Activated CD8-positive, alpha-beta memory T cell treated with anti-CD3 and anti-CD28 coated beads for 4 hours (primary cell): ENCODE measurements at regions not wholly inside any gene's neighbourhood (a gene's known extent, or its start where the extent isn't known, plus 50 kb on each side); places are given as distances from the start of the nearest gene placed in this dataset.

Experiments used
- DNase-seq, 2 donors: peaks; one replicate each; pipeline ENCODE4 v3.0.0-alpha.2; 2020; ENCODE audit warnings: low read depth in 2 of 2

DNA sequence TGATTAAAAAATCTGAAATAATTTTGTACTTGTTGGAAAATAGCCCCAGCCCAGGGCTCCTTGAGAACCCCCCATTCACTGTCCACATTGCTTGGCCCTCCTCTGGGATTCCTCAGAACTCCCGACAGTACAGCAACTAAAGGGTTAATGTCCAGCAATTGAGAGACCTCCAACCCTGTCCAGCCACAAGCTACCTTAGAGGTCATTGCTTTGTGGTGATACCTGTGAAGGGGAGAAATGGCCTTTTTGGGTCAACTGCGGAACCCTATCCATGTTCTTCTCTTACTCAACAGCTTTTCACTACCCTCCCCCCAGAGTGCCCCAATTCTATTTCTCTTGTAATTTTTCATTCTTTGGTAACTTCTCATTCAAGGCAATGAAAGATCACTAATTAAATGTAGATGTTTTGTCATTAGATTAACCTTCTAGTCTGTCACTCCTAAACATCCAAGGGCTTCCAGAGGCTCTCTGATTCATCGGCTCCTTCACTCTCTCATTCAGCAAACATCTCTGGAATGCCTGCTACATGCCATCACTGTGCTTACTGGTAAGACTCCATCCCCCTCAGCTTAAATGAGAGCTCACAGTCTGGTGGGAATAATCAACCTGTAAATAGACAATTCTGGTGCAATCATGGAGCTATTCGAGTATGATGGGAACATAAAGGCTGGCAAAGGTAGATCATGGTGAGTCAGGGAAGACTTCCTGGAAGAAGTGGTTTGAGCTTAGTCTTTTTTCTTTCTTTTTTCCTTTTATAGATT lies 241.4 kb upstream of the PGRMC2 start:
- DNase-seq, result no peak

GRCh38 chr4:128527946-128528576 lies 240.4 kb upstream of the PGRMC2 start:
- DNase-seq, result no peak

GRCh38 chr4:128527351-128527750 lies 239.7 kb upstream of the PGRMC2 start:
- DNase-seq, result no peak

- DNase-seq, result no peak
Observed at GRCh38 chr4:128525992-128526630, 238.5 kb upstream of the PGRMC2 start.

- DNase-seq, result no peak
Observed at GRCh38 chr4:128525387-128525786, 237.8 kb upstream of the PGRMC2 start.

GRCh38 chr4:128524311-128524710 lies 236.7 kb upstream of the PGRMC2 start:
- DNase-seq, result no peak

- DNase-seq, result no peak
Observed at GRCh38 chr4:128521648-128522111, 234.1 kb upstream of the PGRMC2 start.

DNA sequence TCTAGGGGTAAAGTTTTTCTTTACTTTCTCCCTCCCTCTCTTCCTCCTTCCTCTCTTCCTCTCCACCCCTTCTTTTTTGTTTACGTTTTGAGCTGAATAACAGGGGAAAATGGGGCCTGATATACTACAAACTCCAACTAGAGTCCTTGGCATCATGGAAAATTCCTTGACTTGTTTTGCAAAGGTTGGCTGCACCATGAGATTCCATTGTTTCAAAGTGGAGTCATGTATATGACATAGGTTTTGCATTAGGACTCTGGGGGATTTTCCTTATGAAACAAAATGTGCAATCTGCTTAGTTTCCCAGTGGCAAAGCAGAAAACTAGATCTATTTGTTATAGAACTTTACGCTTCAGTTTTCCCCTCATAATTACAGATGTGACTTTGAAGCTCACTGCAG lies 233.5 kb upstream of the PGRMC2 start:
- DNase-seq, result no peak

- no peak for DNase-seq
Observed at GRCh38 chr4:128519163-128519830, 231.7 kb upstream of the PGRMC2 start.

DNA sequence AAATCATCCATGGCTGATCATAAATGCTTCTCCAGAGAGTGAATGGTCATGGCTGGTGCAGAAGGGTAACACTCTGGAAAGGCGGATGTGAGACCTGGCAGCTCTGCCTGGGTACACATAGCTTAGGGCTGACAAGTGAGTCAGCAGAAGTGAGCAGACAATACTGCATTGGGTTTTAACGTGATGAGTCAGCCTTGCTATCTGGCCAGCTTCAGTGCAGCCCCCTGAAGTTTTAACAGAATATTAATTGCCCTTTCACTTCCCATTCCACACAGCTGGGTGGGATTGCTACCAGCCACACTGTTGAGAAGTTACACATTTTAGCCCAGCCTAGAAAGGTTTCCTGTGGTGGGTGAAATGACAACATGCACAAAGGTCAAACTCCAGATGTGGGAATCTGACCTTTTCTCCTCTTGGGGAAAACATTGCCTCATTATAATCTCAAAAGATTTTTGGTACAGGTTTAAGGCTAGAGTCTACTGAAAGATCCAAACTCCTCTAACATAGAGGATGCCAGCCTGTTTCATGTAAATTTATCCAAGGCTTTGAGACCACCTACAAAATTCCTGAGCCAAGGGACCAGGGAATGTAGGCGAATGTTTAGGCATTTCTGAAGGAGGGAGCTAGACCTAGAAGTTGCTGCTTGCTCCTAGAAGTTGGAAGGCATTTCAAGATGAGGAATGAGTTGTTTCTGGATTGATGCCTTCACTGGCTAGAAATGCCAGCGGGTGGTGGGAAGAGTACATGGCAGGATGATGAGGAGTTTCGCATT lies 230.3 kb upstream of the PGRMC2 start:
- DNase-seq, result no peak

DNA sequence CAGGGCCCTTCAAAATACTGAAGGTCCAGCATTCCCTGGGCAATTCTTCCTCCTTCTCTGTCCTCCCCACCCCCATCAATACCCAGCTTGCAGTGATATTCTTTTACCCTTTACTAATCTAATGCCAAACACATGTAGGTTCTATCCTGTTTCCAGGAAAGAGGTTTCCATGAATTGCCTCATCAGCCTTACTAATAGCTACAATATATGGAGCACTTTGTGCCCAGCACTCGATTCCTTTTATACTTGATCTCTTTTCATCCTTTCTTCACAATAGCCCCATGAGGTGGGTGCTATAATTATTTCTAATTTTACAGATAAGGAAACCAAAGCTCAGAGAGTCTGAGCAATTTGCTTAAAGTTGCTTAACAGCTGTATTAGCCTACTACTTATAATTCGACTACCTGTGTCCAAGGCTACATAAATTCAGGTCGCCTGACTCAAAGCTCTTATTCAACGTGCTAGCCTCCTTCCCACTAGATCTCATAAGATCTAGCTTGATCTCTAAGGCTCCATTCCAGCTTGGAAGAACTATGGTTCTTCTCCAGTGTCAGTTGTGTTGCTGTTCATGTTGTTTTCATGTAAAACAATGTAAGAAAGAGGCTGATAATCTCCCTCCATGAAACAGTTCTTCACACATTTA lies 229.6 kb upstream of the PGRMC2 start:
- no peak for DNase-seq

- DNase-seq, result no peak
Observed at GRCh38 chr4:128516301-128516969, 228.8 kb upstream of the PGRMC2 start.

- no peak for DNase-seq
Observed at GRCh38 chr4:128513664-128514484, 226.3 kb upstream of the PGRMC2 start.

DNA sequence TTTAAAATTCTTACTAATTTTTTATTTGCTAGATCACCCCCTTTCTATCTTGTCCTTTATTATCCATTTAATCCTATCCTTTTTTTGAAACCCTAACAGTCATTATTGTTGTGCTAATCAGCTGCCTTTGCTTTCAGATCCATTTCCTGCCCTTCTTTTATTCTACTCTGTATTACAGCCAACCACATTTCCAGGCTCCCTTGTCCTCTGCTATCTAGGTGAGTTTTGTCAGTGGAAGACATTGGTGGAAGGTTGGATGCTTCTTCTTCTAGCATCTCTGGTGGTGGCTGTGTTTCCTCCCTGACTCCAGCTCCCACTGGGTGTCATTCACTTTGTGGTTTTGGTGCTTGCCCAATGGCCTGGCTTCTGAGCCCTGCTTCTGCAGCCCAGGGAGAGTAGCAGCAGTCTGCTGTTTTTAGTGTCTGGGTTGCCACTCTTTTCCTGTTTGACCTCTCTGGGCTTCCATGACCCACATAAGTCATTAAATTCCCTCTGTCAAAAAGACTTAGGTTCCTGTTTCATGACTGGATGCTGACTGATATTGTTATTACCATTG lies 225.2 kb upstream of the PGRMC2 start:
- no peak for DNase-seq

DNA sequence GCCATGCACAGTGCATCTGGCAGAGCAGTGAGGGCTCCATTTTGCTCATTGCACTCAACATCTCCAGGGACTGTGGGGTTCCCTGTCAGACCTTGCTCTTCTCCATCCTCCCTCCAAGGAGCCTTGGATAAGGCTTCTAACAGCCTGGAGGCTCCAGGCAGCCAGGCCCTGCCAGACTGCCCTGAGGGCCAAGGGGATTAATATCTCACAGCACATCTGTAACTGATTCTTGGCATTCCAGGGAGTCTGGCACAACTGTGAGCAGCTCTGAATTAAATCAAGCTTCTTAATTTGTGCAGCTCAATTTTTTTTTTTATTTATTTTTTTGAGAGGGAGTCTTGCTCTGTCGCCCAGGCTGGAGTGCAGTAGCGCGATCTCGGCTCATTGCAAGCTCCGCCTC lies 224.5 kb upstream of the PGRMC2 start:
- DNase-seq, result no peak

GRCh38 chr4:128510850-128511249 lies 223.2 kb upstream of the PGRMC2 start:
- DNase-seq, result no peak

GRCh38 chr4:128502818-128503527 lies 215.4 kb upstream of the PGRMC2 start:
- DNase-seq, result no peak

- no peak for DNase-seq
Observed at GRCh38 chr4:128501239-128501638, 213.6 kb upstream of the PGRMC2 start.
